ENCODE measurements at regions not wholly inside any gene's neighbourhood (a gene's known extent, or its start where the extent isn't known, plus 50 kb on each side); places are given as distances from the start of the nearest gene placed in this dataset.

GRCh38 chr4:149108626-149109025 is 666.4 kb upstream of the NR3C2 start:
- no peak for TF ChIP-seq CTCF (IDR thresholded peaks at IDR 0.05 in 4 of 5, conservative IDR thresholded peaks at IDR 0.05 in 1 of 5)
- TF ChIP-seq POLR2A (IDR thresholded peaks at IDR 0.05), result no peak

Data from gastrocnemius medialis (tissue), 4 donors.